ENCODE measurements at regions not wholly inside any gene's neighbourhood (a gene's known extent, or its start where the extent isn't known, plus 50 kb on each side); places are given as distances from the start of the nearest gene placed in this dataset.

DNA sequence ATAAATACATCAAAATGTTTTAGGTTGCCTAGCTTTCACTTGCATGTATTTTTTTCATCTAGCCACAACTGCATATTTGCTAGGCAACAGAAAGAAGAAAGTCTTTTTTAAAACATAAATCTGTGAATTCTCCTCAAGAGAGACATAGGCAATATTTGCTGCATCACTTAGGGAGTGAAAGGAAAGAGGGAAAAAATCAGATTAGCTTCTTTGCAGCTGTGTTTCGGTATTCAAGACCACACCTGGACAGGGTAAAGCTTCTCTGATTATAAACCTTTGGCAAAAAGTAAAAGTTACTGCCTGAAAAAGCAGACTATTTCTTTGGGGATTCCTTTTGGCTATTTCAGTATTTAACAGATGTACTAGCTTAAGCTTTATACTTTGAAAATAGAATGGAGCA is 280.9 kb upstream of the ZSWIM2 start:
- TF ChIP-seq, protein P1, sequence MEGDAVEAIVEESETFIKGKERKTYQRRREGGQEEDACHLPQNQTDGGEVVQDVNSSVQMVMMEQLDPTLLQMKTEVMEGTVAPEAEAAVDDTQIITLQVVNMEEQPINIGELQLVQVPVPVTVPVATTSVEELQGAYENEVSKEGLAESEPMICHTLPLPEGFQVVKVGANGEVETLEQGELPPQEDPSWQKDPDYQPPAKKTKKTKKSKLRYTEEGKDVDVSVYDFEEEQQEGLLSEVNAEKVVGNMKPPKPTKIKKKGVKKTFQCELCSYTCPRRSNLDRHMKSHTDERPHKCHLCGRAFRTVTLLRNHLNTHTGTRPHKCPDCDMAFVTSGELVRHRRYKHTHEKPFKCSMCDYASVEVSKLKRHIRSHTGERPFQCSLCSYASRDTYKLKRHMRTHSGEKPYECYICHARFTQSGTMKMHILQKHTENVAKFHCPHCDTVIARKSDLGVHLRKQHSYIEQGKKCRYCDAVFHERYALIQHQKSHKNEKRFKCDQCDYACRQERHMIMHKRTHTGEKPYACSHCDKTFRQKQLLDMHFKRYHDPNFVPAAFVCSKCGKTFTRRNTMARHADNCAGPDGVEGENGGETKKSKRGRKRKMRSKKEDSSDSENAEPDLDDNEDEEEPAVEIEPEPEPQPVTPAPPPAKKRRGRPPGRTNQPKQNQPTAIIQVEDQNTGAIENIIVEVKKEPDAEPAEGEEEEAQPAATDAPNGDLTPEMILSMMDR (IDR thresholded peaks at IDR 0.05), result no peak
- TF ChIP-seq POLR2A (IDR thresholded peaks at IDR 0.05) (no peak), POLR2AphosphoS5 (IDR thresholded peaks at IDR 0.05) (no peak), EP300 (IDR thresholded peaks at IDR 0.05) (no peak)

Data from sigmoid colon (tissue), 4 donors.